ENCODE measurements at regions not wholly inside any gene's neighbourhood (a gene's known extent, or its start where the extent isn't known, plus 50 kb on each side); places are given as distances from the start of the nearest gene placed in this dataset.

GRCh38 chr13:80265348-80265747, 75.6 kb downstream of the SPRY2 start:
- Histone ChIP-seq H3K9me3 (no peaks in the 10 kb centered on the region), H3K27ac (no peak overlapping the region), H3K27me3 (replicated peaks; ENCODE audit: insufficient read depth) (no peaks in the 10 kb centered on the region), H3K36me3 (no peaks in the 10 kb centered on the region), H3K4me1 (replicated peaks) (no peaks in the 10 kb centered on the region), H3K4me3 (no peak overlapping the region)
- WGBS: 55% methylated on average over 1 of the region's 1 CpG
- intact Hi-C loops (cut with DNase I): no loop called here
- TF ChIP-seq POLR2A (IDR thresholded peaks at IDR 0.05) (no peak), CTCF (IDR thresholded peaks at IDR 0.05) (no peak)
- DNase-seq (ENCODE audit: low spot score): no peak

- no peak overlapping the region for H3K4me3 ChIP-seq
- no peaks in the 10 kb centered on the region for H3K27me3 ChIP-seq (replicated peaks; ENCODE audit: insufficient read depth)
- TF ChIP-seq CTCF (IDR thresholded peaks at IDR 0.05): no peak
- TF ChIP-seq POLR2A (IDR thresholded peaks at IDR 0.05): no peak
- no peaks in the 10 kb centered on the region for H3K4me1 ChIP-seq (replicated peaks)
- no peaks in the 10 kb centered on the region for H3K9me3 ChIP-seq
- WGBS: 84% methylated on average over 5 of the region's 5 CpGs
- H3K27ac ChIP-seq: no peak overlapping the region
- no peaks in the 10 kb centered on the region for H3K36me3 ChIP-seq
- no peak for DNase-seq (ENCODE audit: low spot score)
- intact Hi-C loops (cut with DNase I): no loop called here
These were observed 77.0 kb downstream of the SPRY2 start for GRCh38 chr13:80263745-80264513.

- H3K9me3 ChIP-seq: no peaks in the 10 kb centered on the region
- WGBS: 83% methylated on average over 5 of the region's 5 CpGs
- intact Hi-C loops (cut with DNase I): no loop called here
- DNase-seq (ENCODE audit: low spot score): no peak
- no peak overlapping the region for H3K27ac ChIP-seq
- no peaks in the 10 kb centered on the region for H3K36me3 ChIP-seq
- no peak for TF ChIP-seq POLR2AphosphoS5 (IDR thresholded peaks at IDR 0.05)
- no peak for TF ChIP-seq CTCF (IDR thresholded peaks at IDR 0.05)
- no peak for TF ChIP-seq POLR2A (IDR thresholded peaks at IDR 0.05)
- no peak overlapping the region for H3K4me3 ChIP-seq
- H3K27me3 ChIP-seq (replicated peaks; ENCODE audit: insufficient read depth): no peaks in the 10 kb centered on the region
- H3K4me1 ChIP-seq (replicated peaks): no peaks in the 10 kb centered on the region
These were observed 78.8 kb downstream of the SPRY2 start for GRCh38 chr13:80262051-80262695.

GRCh38 chr13:80259159-80259558, 81.8 kb downstream of the SPRY2 start:
- TF ChIP-seq CTCF (IDR thresholded peaks at IDR 0.05): no peak
- TF ChIP-seq POLR2A (IDR thresholded peaks at IDR 0.05): no peak
- no peak for TF ChIP-seq POLR2AphosphoS5 (IDR thresholded peaks at IDR 0.05)
- 93% methylated on average over 1 of the region's 1 CpG for WGBS

More at GRCh38 chr13:80259159-80259558, 81.8 kb downstream of the SPRY2 start:
- H3K27me3 ChIP-seq (replicated peaks; ENCODE audit: insufficient read depth): no peaks in the 10 kb centered on the region
- intact Hi-C loops (cut with DNase I): no loop called here
- no peaks in the 10 kb centered on the region for H3K36me3 ChIP-seq
- DNase-seq (ENCODE audit: low spot score): no peak
- no peak overlapping the region for H3K27ac ChIP-seq
- no peaks in the 10 kb centered on the region for H3K9me3 ChIP-seq
- no peak overlapping the region for H3K4me3 ChIP-seq
- H3K4me1 ChIP-seq (replicated peaks): no peaks in the 10 kb centered on the region

All from prostate gland (tissue), 2 donors.